HG03575 (cell line): ENCODE measurements at regions not wholly inside any gene's neighbourhood (a gene's known extent, or its start where the extent isn't known, plus 50 kb on each side); places are given as distances from the start of the nearest gene placed in this dataset.

Experiments used
- ATAC-seq: cut with Tn5 transposase; IDR thresholded peaks from one replicate; pipeline ENCODE4 v1.9.1; 2021; ENCODE audit not compliant: unreplicated experiment, insufficient number of reproducible peaks, low FRiP score; ENCODE audit errors: extremely low read depth

- ATAC-seq: no peak
Observed at GRCh38 chr18:78602430-78602829, 377.2 kb upstream of the SALL3 start.

GRCh38 chr18:78603102-78603983, 376.3 kb upstream of the SALL3 start:
- no peak for ATAC-seq

GRCh38 chr18:78605255-78605654, 374.4 kb upstream of the SALL3 start:
- no peak for ATAC-seq

- ATAC-seq: no peak
Observed at GRCh38 chr18:78607221-78607620, 372.4 kb upstream of the SALL3 start.

GRCh38 chr18:78607784-78608183, 371.8 kb upstream of the SALL3 start:
- ATAC-seq: no peak

DNA sequence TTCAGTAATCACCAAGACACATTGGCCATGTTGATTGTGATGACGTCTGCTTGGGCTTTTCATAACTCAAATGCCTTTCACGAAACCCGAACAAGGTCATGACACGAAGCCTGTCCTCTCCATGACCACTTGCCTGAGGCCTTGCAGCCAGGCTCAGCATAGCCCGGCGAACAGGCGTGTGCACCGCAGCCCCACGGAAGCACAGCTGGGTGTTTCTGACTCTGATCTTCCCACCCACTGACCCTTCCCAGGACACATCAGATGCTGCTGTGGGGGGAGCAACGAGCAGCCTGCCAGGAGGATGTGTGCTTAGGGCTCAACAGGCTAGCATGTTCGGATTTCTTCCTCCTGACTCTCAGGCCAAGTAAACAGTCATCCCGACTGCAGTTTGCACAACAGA, 369.4 kb upstream of the SALL3 start:
- ATAC-seq: no peak

DNA sequence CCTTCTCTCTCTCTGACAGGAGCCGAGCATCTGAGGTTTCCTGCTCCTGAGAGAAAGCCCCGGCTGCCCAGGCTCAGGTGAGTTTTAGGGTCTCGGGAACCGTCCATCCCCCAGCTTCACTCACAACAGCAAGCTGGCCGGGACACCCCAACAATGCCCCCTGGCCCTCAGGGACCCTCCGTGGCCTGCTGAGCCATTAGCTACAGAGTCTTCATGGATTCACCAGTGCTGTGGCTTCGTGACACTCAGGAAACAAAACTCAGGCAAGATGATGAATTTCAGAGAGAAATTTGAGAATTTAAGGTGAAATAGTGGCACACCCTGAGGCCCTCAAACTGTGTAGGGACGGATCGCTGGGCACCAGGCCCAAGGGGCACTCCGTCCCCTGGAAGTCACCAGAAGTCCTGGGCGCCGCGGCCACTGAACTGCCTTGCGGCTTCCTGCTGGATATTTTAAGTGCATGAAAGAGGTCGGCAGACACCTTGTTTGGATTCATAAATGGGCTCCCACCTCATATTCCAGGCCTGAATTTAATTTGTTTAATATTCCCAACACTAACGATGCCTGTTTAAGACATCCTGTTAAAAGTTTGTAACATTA, 368.3 kb upstream of the SALL3 start:
- ATAC-seq: no peak

DNA sequence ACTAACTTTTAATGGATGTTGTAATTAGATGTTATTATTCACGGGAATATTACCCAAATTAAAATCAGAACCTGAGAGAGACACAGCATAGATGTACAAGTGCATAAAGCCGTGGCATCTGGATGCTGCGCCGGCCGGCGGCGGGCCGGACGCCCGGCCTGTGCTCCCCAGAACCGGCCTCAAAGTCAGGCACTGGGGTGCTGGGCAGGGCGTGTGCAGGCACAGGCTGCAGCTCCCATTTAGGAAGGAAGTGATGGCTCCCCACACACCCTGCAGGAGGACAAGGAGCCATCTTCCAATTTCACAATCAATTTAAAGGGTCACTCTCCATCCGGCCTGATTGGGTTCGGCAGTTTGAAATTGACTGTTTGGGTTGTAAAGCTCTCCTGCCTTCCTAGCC, 367.7 kb upstream of the SALL3 start:
- no peak for ATAC-seq

DNA sequence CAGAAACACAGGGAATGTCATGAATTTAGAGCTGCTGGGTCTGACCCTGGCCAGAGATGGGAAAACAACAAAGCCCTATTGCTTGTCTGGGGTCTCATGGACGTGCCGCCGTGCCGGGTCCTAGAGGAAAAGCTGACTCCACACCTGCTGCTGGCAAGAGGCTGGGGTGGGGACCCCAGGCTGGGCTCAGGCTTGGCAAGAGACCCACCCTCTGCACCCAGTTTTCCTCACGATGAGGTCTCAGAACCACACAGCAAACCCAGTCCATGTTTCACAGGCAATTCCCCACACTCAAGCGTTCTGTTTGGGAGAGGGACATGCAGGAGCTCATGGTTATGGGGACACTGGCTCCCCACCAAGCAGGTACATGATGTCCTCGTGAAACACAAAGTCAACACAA, 367.3 kb upstream of the SALL3 start:
- ATAC-seq: no peak

DNA sequence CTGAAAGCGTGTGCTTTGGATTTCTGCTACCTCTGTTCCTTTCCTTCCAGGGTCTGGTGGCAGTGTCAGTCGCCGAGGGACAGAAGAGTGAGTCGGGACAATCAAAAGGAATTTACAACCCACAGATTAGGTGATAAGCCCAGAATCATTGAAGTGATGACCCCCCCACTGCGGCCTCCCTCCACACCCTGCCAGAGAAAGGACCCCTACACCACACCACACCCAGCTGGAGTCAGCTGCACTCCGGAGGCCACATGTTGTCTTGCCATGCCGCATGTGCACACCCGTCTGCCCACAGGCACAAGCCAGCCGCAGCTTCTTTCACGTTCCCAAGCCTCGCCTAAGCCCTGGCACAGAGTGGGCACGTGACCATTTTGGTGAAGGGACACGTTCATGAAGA, 366.8 kb upstream of the SALL3 start:
- no peak for ATAC-seq

GRCh38 chr18:78618726-78619125, 360.9 kb upstream of the SALL3 start:
- ATAC-seq: no peak

DNA sequence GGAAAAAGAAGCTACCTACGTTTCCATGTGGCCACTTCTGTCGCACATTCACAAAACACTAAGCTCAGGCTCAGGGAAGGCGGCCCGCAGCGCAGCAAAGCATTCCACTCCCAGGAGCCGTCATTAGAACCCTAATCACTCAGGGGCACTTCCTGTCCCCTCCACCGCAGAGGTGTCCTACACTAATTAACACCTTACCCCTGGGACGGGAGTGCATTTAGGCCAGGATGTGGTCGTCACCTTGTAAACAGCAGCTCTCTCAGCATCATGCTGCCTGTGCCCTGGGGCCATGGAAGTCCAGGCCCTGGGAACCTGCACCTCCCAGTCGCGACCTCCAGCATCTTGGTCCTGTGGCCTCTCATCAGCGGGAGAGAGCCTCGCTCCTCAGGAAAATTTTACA, 359.8 kb upstream of the SALL3 start:
- no peak for ATAC-seq

GRCh38 chr18:78620326-78620725, 359.3 kb upstream of the SALL3 start:
- ATAC-seq: no peak

DNA sequence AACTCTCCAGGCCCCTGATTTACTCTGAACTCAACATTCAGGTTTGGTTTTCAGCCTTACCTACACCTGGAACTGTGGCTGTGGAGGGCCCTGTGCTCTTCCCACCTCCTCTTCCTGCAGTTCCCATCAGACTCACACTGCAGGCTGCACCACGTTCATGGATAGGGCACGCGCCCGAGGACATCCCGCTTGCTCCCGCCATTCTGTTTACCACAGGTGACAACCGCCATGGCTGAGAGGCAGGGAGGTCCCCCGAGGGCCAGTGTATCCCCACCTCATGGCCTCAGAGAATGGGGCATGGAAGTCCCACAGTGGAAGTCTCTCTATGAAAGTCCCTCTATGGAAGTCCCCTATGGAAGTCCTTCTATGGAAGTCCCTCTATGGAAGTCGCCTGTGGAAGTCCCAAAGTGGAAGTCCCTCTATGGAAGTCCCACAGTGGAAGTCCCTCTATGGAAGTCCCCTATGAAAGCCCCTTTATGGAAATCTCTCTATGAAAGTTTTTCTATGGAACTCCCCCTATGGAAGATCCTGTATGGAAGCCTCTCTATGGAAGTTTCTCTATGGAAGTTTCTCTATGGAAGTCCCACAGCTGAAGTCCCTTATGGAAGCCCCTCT, 358.4 kb upstream of the SALL3 start:
- ATAC-seq: no peak

DNA sequence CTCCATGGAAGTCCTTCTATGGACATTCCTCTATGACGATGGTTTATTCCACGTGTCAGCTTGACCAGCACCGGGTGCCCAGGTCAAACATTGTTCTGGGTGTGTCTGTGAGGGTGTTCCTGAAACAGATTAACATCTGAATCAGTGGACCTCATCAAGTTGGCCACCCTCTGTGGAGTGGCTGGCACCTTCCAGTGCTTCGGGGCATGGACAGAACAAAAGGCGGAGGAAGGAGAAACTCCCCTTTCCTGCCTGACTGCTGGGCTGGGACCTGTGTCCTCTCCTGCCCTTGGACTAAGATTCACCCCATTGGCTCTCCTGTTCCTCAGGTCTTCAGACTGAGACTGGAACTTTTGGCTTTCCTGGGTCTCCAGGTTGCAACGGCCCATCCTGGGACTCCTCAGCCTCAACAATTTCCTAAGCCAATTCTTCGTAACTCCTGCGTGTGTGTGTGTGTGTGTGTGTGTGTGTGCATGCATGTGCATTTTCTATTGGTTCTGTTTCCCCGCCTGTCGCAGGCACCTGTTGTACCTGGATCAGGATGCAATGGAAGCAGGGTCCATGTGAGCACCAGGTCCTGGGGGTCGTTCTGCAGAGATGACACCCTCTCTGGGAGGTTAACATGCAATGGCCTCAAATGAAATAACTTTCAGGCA, 357.2 kb upstream of the SALL3 start:
- no peak for ATAC-seq

GRCh38 chr18:78622907-78623541, 356.6 kb upstream of the SALL3 start:
- no peak for ATAC-seq

DNA sequence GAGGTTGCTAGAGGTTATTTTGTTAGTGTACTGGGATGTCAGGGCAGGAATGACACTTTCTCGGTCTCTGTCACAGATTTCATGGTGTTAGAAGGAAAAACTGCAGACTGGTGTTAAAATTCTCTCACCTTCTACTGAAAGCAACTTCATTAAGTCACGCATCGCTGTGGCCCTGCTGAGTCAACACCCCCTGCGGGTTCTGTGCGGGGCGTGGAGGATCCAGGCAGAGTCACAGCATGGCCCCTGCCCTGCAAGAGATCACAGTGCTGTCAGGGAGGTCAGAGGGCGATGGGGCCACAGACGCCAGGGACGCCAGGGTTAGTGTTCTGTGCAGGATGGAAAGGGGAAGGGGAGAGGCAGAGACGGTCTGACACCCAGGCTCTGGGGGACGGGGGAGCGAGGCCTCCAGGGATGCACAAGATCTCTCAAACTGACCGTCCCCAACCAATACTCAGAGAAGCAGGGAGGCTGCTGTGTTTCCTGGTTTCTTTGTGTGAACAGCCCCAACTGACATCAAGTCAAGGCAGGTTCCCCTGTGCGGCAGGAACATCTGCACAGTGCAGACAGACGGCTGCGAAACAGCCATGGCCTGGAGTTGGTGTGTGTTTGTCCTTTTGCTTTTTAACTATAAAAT, 354.9 kb upstream of the SALL3 start:
- ATAC-seq: no peak

- no peak for ATAC-seq
Observed at GRCh38 chr18:78625847-78626246, 353.8 kb upstream of the SALL3 start.
